ENCODE measurements at regions not wholly inside any gene's neighbourhood (a gene's known extent, or its start where the extent isn't known, plus 50 kb on each side); places are given as distances from the start of the nearest gene placed in this dataset.

GRCh38 chr3:105223815-105224214 is 142.9 kb upstream of the ALCAM start:
- H3K27me3 ChIP-seq (ENCODE audit: control insufficient read depth, insufficient read depth, low read length) = no peaks in the 10 kb centered on the region
- in situ Hi-C loops (cut with HindIII; ENCODE audit: low pct_unique_long_range_greater_than_20kb, low sequenced_read_pairs) = no loop called here
- no peak overlapping the region for H3K27ac ChIP-seq (ENCODE audit: low read length)
- H3K36me3 ChIP-seq (ENCODE audit: control insufficient read depth, insufficient read depth, low read length) = no peaks in the 10 kb centered on the region
- H3K4me3 ChIP-seq (ENCODE audit: low read depth in 2 of 2, low read length in 2 of 2) = no peak overlapping the region
- TF ChIP-seq SIN3A (IDR thresholded peaks at IDR 0.05; ENCODE audit: borderline replicate concordance, insufficient read depth, low read depth, low read length) = no peak
- ChIA-PET CTCF (no interaction called here), POLR2A (no interaction called here)
- H3K9me3 ChIP-seq (ENCODE audit: control insufficient read depth, insufficient read depth, low read depth, low read length) = no peaks in the 10 kb centered on the region
- no peak for DNase-seq (ENCODE audit: low read depth, low spot score)
- intact Hi-C loops (cut with micrococcal nuclease; ENCODE audit: unreplicated experiment) = no loop called here
- no TSS peak for BruUV-seq (replicated peaks)
- no peaks in the 10 kb centered on the region for H3K4me1 ChIP-seq (ENCODE audit: control insufficient read depth, insufficient read depth, low read length)
- no peak for ATAC-seq

GRCh38 chr3:105228696-105229095 is 138.0 kb upstream of the ALCAM start:
- ATAC-seq = no peak
- Histone ChIP-seq H3K4me1 (ENCODE audit: control insufficient read depth, insufficient read depth, low read length) (no peaks in the 10 kb centered on the region), H3K9me3 (ENCODE audit: control insufficient read depth, insufficient read depth, low read depth, low read length) (no peaks in the 10 kb centered on the region), H3K27ac (ENCODE audit: low read length) (no peak overlapping the region), H3K4me3 (ENCODE audit: low read depth in 2 of 2, low read length in 2 of 2) (no peak overlapping the region), H3K36me3 (ENCODE audit: control insufficient read depth, insufficient read depth, low read length) (no peaks in the 10 kb centered on the region), H3K27me3 (ENCODE audit: control insufficient read depth, insufficient read depth, low read length) (no peaks in the 10 kb centered on the region)
- BruUV-seq (replicated peaks) = no TSS peak
- TF ChIP-seq TCF7L2 (IDR thresholded peaks at IDR 0.05; ENCODE audit: low read depth, low read length) (no peak), REST (IDR thresholded peaks at IDR 0.05; ENCODE audit: insufficient read depth in 1 of 2, low read depth in 2 of 2, low read length in 1 of 2) (no peak), SIN3A (IDR thresholded peaks at IDR 0.05; ENCODE audit: borderline replicate concordance, insufficient read depth, low read depth, low read length) (no peak), POLR2AphosphoS5 (IDR thresholded peaks at IDR 0.05; ENCODE audit: low read depth, low read length) (no peak), CTCF (IDR thresholded peaks at IDR 0.05) (no peak)
- DNase-seq (ENCODE audit: low read depth, low spot score) = no peak
- POLR2A ChIA-PET = no interaction called here
- CTCF ChIA-PET = no interaction called here
- intact Hi-C loops (cut with micrococcal nuclease; ENCODE audit: unreplicated experiment) (no loop called here), in situ Hi-C loops (cut with HindIII; ENCODE audit: low pct_unique_long_range_greater_than_20kb, low sequenced_read_pairs) (no loop called here)

- no peaks in the 10 kb centered on the region for H3K27me3 ChIP-seq (ENCODE audit: control insufficient read depth, insufficient read depth, low read length)
- no peak overlapping the region for H3K27ac ChIP-seq (ENCODE audit: low read length)
- POLR2A ChIA-PET = no interaction called here
- no peaks in the 10 kb centered on the region for H3K36me3 ChIP-seq (ENCODE audit: control insufficient read depth, insufficient read depth, low read length)
- TF ChIP-seq REST (IDR thresholded peaks at IDR 0.05; ENCODE audit: insufficient read depth in 1 of 2, low read depth in 2 of 2, low read length in 1 of 2) (no peak), TCF7L2 (IDR thresholded peaks at IDR 0.05; ENCODE audit: low read depth, low read length) (no peak), POLR2AphosphoS5 (IDR thresholded peaks at IDR 0.05; ENCODE audit: low read depth, low read length) (no peak), CTCF (IDR thresholded peaks at IDR 0.05) (no peak), SIN3A (IDR thresholded peaks at IDR 0.05; ENCODE audit: borderline replicate concordance, insufficient read depth, low read depth, low read length) (no peak)
- H3K9me3 ChIP-seq (ENCODE audit: control insufficient read depth, insufficient read depth, low read depth, low read length) = no peaks in the 10 kb centered on the region
- intact Hi-C loops (cut with micrococcal nuclease; ENCODE audit: unreplicated experiment) (no loop called here), in situ Hi-C loops (cut with HindIII; ENCODE audit: low pct_unique_long_range_greater_than_20kb, low sequenced_read_pairs) (no loop called here)
- BruUV-seq (replicated peaks) = no TSS peak
- no peaks in the 10 kb centered on the region for H3K4me1 ChIP-seq (ENCODE audit: control insufficient read depth, insufficient read depth, low read length)
- ATAC-seq (no peak), DNase-seq (ENCODE audit: low read depth, low spot score) (no peak)
- CTCF ChIA-PET = no interaction called here
- no peak overlapping the region for H3K4me3 ChIP-seq (ENCODE audit: low read depth in 2 of 2, low read length in 2 of 2)
Observed at GRCh38 chr3:105232553-105232952, 134.2 kb upstream of the ALCAM start.
